NB4 (cell line): ENCODE measurements at regions not wholly inside any gene's neighbourhood (a gene's known extent, or its start where the extent isn't known, plus 50 kb on each side); places are given as distances from the start of the nearest gene placed in this dataset.

Source experiments
- CTCF ChIP-seq: IDR thresholded peaks from one replicate; pipeline ENCODE4 v1.5.1; 2012; ENCODE audit warnings: low read depth, low read length
- MYC ChIP-seq: IDR thresholded peaks from 2 replicates; pipeline ENCODE4 v1.6.1; 2011; ENCODE audit warnings: low read depth, low read length

- TF ChIP-seq CTCF (no peak), MYC (no peak)
Observed at GRCh38 chr10:15444105-15445005, 73.3 kb upstream of the FAM171A1 start.
